NCI-H187 (cell line): ENCODE measurements at regions not wholly inside any gene's neighbourhood (a gene's known extent, or its start where the extent isn't known, plus 50 kb on each side); places are given as distances from the start of the nearest gene placed in this dataset.

Experiments
- DNase-seq, 2 experiments: peaks; one replicate each; lab custom pipeline; 2025; lab: John Stamatoyannopoulos, UW

GRCh38 chr4:31106419-31106818 lies 386.2 kb downstream of the PCDH7 start:
- DNase-seq: no peak

- no peak for DNase-seq
Observed at GRCh38 chr4:31107362-31107761, 387.2 kb downstream of the PCDH7 start.

- DNase-seq: no peak
Observed at GRCh38 chr4:31108762-31109161, 388.6 kb downstream of the PCDH7 start.

GRCh38 chr4:31111790-31112189 lies 391.6 kb downstream of the PCDH7 start:
- DNase-seq: no peak

- no peak for DNase-seq
Observed at GRCh38 chr4:31114816-31115215, 394.6 kb downstream of the PCDH7 start.

- no peak for DNase-seq
Observed at GRCh38 chr4:31124008-31124585, 403.9 kb downstream of the PCDH7 start.

- no peak for DNase-seq
Observed at GRCh38 chr4:31125061-31125460, 404.9 kb downstream of the PCDH7 start.

GRCh38 chr4:31125496-31125895 lies 405.3 kb downstream of the PCDH7 start:
- DNase-seq: no peak

GRCh38 chr4:31126881-31127398 lies 406.8 kb downstream of the PCDH7 start:
- no peak for DNase-seq

- no peak for DNase-seq
Observed at GRCh38 chr4:31130930-31131329, 410.8 kb downstream of the PCDH7 start.

- no peak for DNase-seq
Observed at GRCh38 chr4:31134720-31135119, 414.6 kb downstream of the PCDH7 start.

GRCh38 chr4:31139767-31140166 lies 419.6 kb downstream of the PCDH7 start:
- DNase-seq: no peak

GRCh38 chr4:31141095-31141831 lies 421.1 kb downstream of the PCDH7 start:
- no peak for DNase-seq

GRCh38 chr4:31141832-31142142 lies 421.6 kb downstream of the PCDH7 start:
- DNase-seq: no peak

GRCh38 chr4:31146366-31146765 lies 426.2 kb downstream of the PCDH7 start:
- DNase-seq: no peak

- DNase-seq: no peak
Observed at GRCh38 chr4:31148990-31149389, 428.8 kb downstream of the PCDH7 start.

- DNase-seq: no peak
Observed at GRCh38 chr4:31156221-31156620, 436.1 kb downstream of the PCDH7 start.

GRCh38 chr4:31160146-31160545 lies 440.0 kb downstream of the PCDH7 start:
- DNase-seq: no peak

- DNase-seq: no peak
Observed at GRCh38 chr4:31169846-31170245, 449.7 kb downstream of the PCDH7 start.

GRCh38 chr4:31171362-31171761 lies 451.2 kb downstream of the PCDH7 start:
- no peak for DNase-seq

GRCh38 chr4:31175242-31175910 lies 455.2 kb downstream of the PCDH7 start:
- DNase-seq: no peak

- DNase-seq: no peak
Observed at GRCh38 chr4:31183256-31183655, 463.1 kb downstream of the PCDH7 start.

GRCh38 chr4:31185014-31185585 lies 464.9 kb downstream of the PCDH7 start:
- DNase-seq: no peak
